ENCODE measurements at regions not wholly inside any gene's neighbourhood (a gene's known extent, or its start where the extent isn't known, plus 50 kb on each side); places are given as distances from the start of the nearest gene placed in this dataset.
A peak's percentile ranks its signal among the peaks of the same experiment; 100 is the strongest.

GRCh38 chr17:77381185-77381700 is 240.5 kb downstream of the SEC14L1 start:
- DNase-seq: no peak

GRCh38 chr17:77381731-77382130 is 241.0 kb downstream of the SEC14L1 start:
- DNase-seq: no peak

GRCh38 chr17:77382356-77382911 is 241.7 kb downstream of the SEC14L1 start:
- DNase-seq: no peak

GRCh38 chr17:77382966-77383612 is 242.3 kb downstream of the SEC14L1 start:
- peak; percentile 53 for DNase-seq

- no peak for DNase-seq
Measured at GRCh38 chr17:77383613-77384608, 243.1 kb downstream of the SEC14L1 start.

GRCh38 chr17:77385750-77386501 is 245.2 kb downstream of the SEC14L1 start:
- no peak for DNase-seq

GRCh38 chr17:77386502-77387192 is 245.9 kb downstream of the SEC14L1 start:
- DNase-seq: no peak

- no peak for DNase-seq
Measured at GRCh38 chr17:77387891-77388290, 247.1 kb downstream of the SEC14L1 start.

- DNase-seq: no peak
Measured at GRCh38 chr17:77388384-77389306, 247.9 kb downstream of the SEC14L1 start.

- no peak for DNase-seq
Measured at GRCh38 chr17:77390870-77391269, 250.1 kb downstream of the SEC14L1 start.

- peak; percentile 97 for DNase-seq
Measured at GRCh38 chr17:77391668-77392375, 251.1 kb downstream of the SEC14L1 start.

GRCh38 chr17:77392376-77393273 is 251.9 kb downstream of the SEC14L1 start:
- no peak for DNase-seq

- no peak for DNase-seq
Measured at GRCh38 chr17:77393274-77393600, 252.5 kb downstream of the SEC14L1 start.

- no peak for DNase-seq
Measured at GRCh38 chr17:77393867-77394539, 253.2 kb downstream of the SEC14L1 start.

GRCh38 chr17:77394540-77395295 is 253.9 kb downstream of the SEC14L1 start:
- DNase-seq: no peak

- peak; percentile 70 for DNase-seq
Measured at GRCh38 chr17:77395501-77396048, 254.8 kb downstream of the SEC14L1 start.

- peak; percentile 77 for DNase-seq
Measured at GRCh38 chr17:77396610-77397009, 255.8 kb downstream of the SEC14L1 start.

- no peak for DNase-seq
Measured at GRCh38 chr17:77398274-77398673, 257.5 kb downstream of the SEC14L1 start.

All from fibroblast of skin of right quadriceps (primary cell).